MM.1S (cell line): ENCODE measurements at regions not wholly inside any gene's neighbourhood (a gene's known extent, or its start where the extent isn't known, plus 50 kb on each side); places are given as distances from the start of the nearest gene placed in this dataset.

Source experiments
- DNase-seq: peaks from one replicate; pipeline ENCODE4 v3.0.0-alpha.2; 2015
- H2AFZ ChIP-seq: fragments of 300-600 bp; sonication (generic); 2 replicates; pipeline ENCODE4 v1.6.0; 2016; ENCODE audit warnings: antibody characterized with exemption, low read length
- H3F3A ChIP-seq: fragments of 300-600 bp; sonication (generic); 2 replicates; pipeline ENCODE4 v1.6.1; 2016; ENCODE audit warnings: mild to moderate bottlenecking, antibody characterized with exemption, low read length, moderate library complexity, mixed read lengths; ENCODE audit not compliant: insufficient read depth
- H3K27ac ChIP-seq: fragments of 300-600 bp; sonication (generic); 2 replicates; pipeline ENCODE4 v1.5.1; 2016; ENCODE audit warnings: mild to moderate bottlenecking, low read length
- H3K27me3 ChIP-seq: fragments of 300-600 bp; sonication (generic); replicated peaks from 2 replicates; pipeline ENCODE4 v1.6.0; 2016; ENCODE audit warnings: low read length; ENCODE audit not compliant: insufficient read depth
- H3K36me3 ChIP-seq: fragments of 300-600 bp; sonication (generic); replicated peaks from 2 replicates; pipeline ENCODE4 v1.6.1; 2016; ENCODE audit warnings: mild to moderate bottlenecking, low read length, mixed read lengths; ENCODE audit not compliant: insufficient read depth
- H3K4me1 ChIP-seq: fragments of 300-600 bp; sonication (generic); 2 replicates; pipeline ENCODE4 v1.6.1; 2016; ENCODE audit warnings: low read length, mixed read lengths
- H3K4me2 ChIP-seq: fragments of 300-600 bp; sonication (generic); 2 replicates; pipeline ENCODE4 v1.6.0; 2016; ENCODE audit warnings: low read depth, low read length
- H3K4me3 ChIP-seq: fragments of 300-600 bp; sonication (generic); 2 replicates; pipeline ENCODE4 v1.5.1; 2016; ENCODE audit warnings: low read length, mixed read lengths
- H3K79me2 ChIP-seq: fragments of 300-600 bp; sonication (generic); 2 replicates; pipeline ENCODE4 v1.6.1; 2016; ENCODE audit warnings: mixed run types, low read length, mixed read lengths
- H3K9ac ChIP-seq: fragments of 300-600 bp; sonication (generic); 2 replicates; pipeline ENCODE4 v1.6.1; 2016; ENCODE audit warnings: low read length, mixed read lengths
- H3K9me2 ChIP-seq: fragments of 300-600 bp; sonication (generic); replicated peaks from 2 replicates; pipeline ENCODE4 v1.6.1; 2016; ENCODE audit warnings: mild to moderate bottlenecking, low read length, mixed read lengths; ENCODE audit not compliant: insufficient read depth
- H3K9me3 ChIP-seq: fragments of 300-600 bp; sonication (generic); replicated peaks from 2 replicates; pipeline ENCODE4 v1.6.1; 2016; ENCODE audit warnings: mild to moderate bottlenecking, low read length, mixed read lengths; ENCODE audit not compliant: insufficient read depth
- H4K20me1 ChIP-seq: fragments of 300-600 bp; sonication (generic); 2 replicates; pipeline ENCODE4 v1.6.1; 2016; ENCODE audit warnings: mild to moderate bottlenecking, low read length, moderate library complexity, mixed read lengths; ENCODE audit not compliant: insufficient read depth
- CTCF ChIP-seq: fragments of 300-600 bp; sonication (generic); IDR thresholded peaks from 2 replicates; pipeline ENCODE4 v1.5.1; 2016; ENCODE audit warnings: antibody characterized with exemption, low read length, mixed read lengths
- EZH2 ChIP-seq: fragments of 300-600 bp; sonication (generic); optimal IDR thresholded peaks from 2 replicates; pipeline ENCODE3; 2017; ENCODE audit warnings: low read depth, mild to moderate bottlenecking, antibody characterized with exemption, low read length, mixed read lengths
- EZH2phosphoT487 ChIP-seq: fragments of 300-600 bp; sonication (generic); IDR thresholded peaks from 2 replicates; pipeline ENCODE4 v1.6.1; 2018; ENCODE audit warnings: antibody characterized with exemption, low read length

DNA sequence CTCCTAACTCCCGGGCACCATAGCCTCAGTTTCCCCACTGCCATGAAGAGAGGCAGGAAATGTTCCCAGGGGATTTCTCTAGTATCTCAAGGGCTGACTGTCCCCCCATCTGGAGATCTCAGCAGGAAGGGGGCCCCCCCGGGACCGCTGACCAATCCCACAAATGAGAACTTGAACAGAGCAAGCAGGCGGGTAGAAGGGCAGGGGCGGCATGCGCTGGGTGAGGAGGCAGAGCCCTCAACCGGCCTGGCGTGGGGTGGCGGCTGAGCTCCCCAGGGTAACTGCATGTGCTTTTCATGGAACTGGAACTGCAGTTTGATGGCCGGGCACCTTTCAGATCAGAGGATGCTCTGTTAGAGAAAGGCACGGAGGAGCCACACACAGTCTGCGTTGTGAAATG, 144.5 kb downstream of the CTTN start:
- H3K79me2 ChIP-seq: no peaks in the 10 kb centered on the region
- H3F3A ChIP-seq: no peaks in the 10 kb centered on the region
- no peaks in the 10 kb centered on the region for H3K9me3 ChIP-seq
- no peak for TF ChIP-seq EZH2
- H3K36me3 ChIP-seq: no peaks in the 10 kb centered on the region
- no peaks in the 10 kb centered on the region for H3K4me1 ChIP-seq
- no peaks in the 10 kb centered on the region for H3K9me2 ChIP-seq
- no peak overlapping the region for H3K27ac ChIP-seq
- H3K9ac ChIP-seq: no peak overlapping the region
- no peaks in the 10 kb centered on the region for H4K20me1 ChIP-seq
- H2AFZ ChIP-seq: no peak overlapping the region
- no peak for DNase-seq
- peaks cover 97% of the 10 kb centered on the region for H3K27me3 ChIP-seq
- H3K4me3 ChIP-seq: no peak overlapping the region
- H3K4me2 ChIP-seq: no peak overlapping the region

- Histone ChIP-seq H3K36me3 (no peaks in the 10 kb centered on the region), H2AFZ (no peak overlapping the region), H3K4me1 (no peaks in the 10 kb centered on the region), H3K9ac (no peak overlapping the region), H3K9me2 (no peaks in the 10 kb centered on the region), H4K20me1 (no peaks in the 10 kb centered on the region), H3K79me2 (no peaks in the 10 kb centered on the region), H3K9me3 (no peaks in the 10 kb centered on the region), H3F3A (no peaks in the 10 kb centered on the region), H3K27ac (no peak overlapping the region), H3K4me3 (no peak overlapping the region), H3K27me3 (peaks cover 97% of the 10 kb centered on the region), H3K4me2 (no peak overlapping the region)
- TF ChIP-seq EZH2phosphoT487: no peak
- TF ChIP-seq EZH2: no peak
- no peak for TF ChIP-seq CTCF
- DNase-seq: no peak
These were observed 145.3 kb downstream of the CTTN start for GRCh38 chr11:70543611-70544010.

DNA sequence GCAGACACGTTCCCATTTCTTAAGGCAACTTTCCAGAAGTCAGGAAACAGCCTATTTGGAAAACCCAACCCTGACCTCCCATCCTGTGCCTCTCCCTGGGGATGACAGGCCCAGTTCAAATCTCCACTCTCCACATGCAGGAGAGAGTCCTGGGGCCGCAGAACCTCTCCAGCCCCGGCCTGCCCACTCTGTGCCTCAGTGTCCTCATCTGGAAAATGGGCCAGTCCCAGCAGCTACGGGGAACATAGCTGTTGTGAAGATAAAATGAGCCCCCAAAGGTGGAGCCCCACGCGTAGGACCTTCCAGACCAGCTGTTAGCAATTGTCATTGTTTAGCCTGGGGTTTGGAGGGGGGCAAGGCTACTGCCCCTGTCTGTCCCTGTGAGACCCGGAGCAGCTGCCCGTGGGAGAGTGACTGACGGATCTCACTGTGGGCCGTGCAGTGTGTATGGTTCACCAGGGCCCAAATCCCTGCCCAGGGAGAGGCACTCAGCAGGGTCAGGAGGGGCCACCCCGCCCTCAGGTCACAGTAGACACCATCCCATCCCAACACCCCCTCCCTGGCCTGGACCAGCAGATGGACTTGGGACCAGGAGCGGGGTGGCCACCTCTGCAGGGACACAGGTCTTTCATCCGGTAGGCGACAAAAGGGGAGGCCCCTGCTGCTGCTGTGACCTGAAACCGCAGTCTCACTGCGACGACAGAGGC, 145.9 kb downstream of the CTTN start:
- H3F3A ChIP-seq: no peaks in the 10 kb centered on the region
- no peak for DNase-seq
- H4K20me1 ChIP-seq: no peaks in the 10 kb centered on the region
- H3K27ac ChIP-seq: no peak overlapping the region
- no peaks in the 10 kb centered on the region for H3K4me1 ChIP-seq
- H3K9me2 ChIP-seq: no peaks in the 10 kb centered on the region
- no peaks in the 10 kb centered on the region for H3K36me3 ChIP-seq
- no peak overlapping the region for H3K4me3 ChIP-seq
- H3K27me3 ChIP-seq: peaks cover 97% of the 10 kb centered on the region
- H2AFZ ChIP-seq: no peak overlapping the region
- no peak overlapping the region for H3K4me2 ChIP-seq
- no peaks in the 10 kb centered on the region for H3K79me2 ChIP-seq
- TF ChIP-seq CTCF: no peak
- TF ChIP-seq EZH2: no peak
- TF ChIP-seq EZH2phosphoT487: no peak
- H3K9me3 ChIP-seq: no peaks in the 10 kb centered on the region
- no peak overlapping the region for H3K9ac ChIP-seq

- H3K9me2 ChIP-seq: no peaks in the 10 kb centered on the region
- H3K4me3 ChIP-seq: no peak overlapping the region
- no peak overlapping the region for H3K27ac ChIP-seq
- H3K27me3 ChIP-seq: peaks cover 97% of the 10 kb centered on the region
- H3K9me3 ChIP-seq: no peaks in the 10 kb centered on the region
- no peaks in the 10 kb centered on the region for H3K36me3 ChIP-seq
- TF ChIP-seq EZH2 (no peak), EZH2phosphoT487 (no peak), CTCF (no peak)
- H3F3A ChIP-seq: no peaks in the 10 kb centered on the region
- no peak overlapping the region for H3K9ac ChIP-seq
- H2AFZ ChIP-seq: no peak overlapping the region
- no peak for DNase-seq
- H3K4me1 ChIP-seq: no peaks in the 10 kb centered on the region
- H4K20me1 ChIP-seq: no peaks in the 10 kb centered on the region
- no peaks in the 10 kb centered on the region for H3K79me2 ChIP-seq
- H3K4me2 ChIP-seq: no peak overlapping the region
These were observed 146.7 kb downstream of the CTTN start for GRCh38 chr11:70544774-70545609.
